ENCODE measurements at regions not wholly inside any gene's neighbourhood (a gene's known extent, or its start where the extent isn't known, plus 50 kb on each side); places are given as distances from the start of the nearest gene placed in this dataset.
"Not testable (repeated sequence)": the region's sequence is repeated elsewhere in the genome, so short reads cannot be mapped to it uniquely, and the experiment has no call there.

DNA sequence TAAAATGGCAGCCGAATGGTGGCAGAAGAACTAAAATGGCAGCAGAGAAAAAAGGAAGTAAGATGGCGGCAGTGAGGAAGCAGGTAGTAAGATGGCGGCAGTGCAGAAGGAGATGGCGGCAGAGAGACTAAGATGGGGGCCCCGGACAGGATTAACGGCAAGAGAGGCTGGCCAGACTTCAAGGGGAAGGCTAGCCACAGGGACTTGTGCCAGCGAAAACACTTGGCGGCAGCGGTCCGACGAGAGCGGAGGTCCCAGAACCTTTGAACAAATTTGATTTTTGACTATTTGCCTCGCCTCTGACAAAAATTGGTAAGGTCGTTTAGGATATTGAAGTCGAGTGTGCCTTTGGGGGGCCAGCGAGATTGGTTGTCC is 639.4 kb upstream of the DPP6 start:
- H3K9me3 ChIP-seq; H3K36me3 ChIP-seq; H3K4me3 ChIP-seq; DNase-seq; H3K4me1 ChIP-seq; intact Hi-C loops (cut with DNase I; ENCODE audit: low total_unique reads); H3K27me3 ChIP-seq; H3K27ac ChIP-seq: not testable (repeated sequence)

DNA sequence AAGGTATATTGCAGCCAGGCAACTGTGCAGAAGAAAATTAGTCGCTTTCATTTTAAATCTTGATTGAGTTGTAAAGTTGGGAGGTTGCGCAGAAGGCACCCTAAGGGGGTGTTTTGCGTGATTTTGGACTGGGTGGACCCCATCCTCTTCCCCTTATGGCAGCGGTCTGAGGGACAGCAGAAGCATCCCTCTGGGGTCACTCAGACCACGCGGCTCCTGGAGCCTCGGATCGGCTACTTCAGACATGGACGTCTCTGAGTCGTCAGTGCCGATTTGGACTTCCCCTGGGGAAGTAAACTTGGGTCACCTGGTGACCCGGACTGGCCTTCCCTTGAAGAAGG is 639.0 kb upstream of the DPP6 start:
- Histone ChIP-seq H3K27me3 (no peaks in the 10 kb centered on the region), H3K4me1 (no peaks in the 10 kb centered on the region), H3K4me3 (no peak overlapping the region), H3K36me3 (no peaks in the 10 kb centered on the region), H3K9me3 (no peaks in the 10 kb centered on the region), H3K27ac (no peak overlapping the region)
- intact Hi-C loops (cut with DNase I; ENCODE audit: low total_unique reads), result no loop called here
- no peak for DNase-seq
- TF ChIP-seq POLR2A (IDR thresholded peaks at IDR 0.05), result no peak
- TF ChIP-seq, protein P1, sequence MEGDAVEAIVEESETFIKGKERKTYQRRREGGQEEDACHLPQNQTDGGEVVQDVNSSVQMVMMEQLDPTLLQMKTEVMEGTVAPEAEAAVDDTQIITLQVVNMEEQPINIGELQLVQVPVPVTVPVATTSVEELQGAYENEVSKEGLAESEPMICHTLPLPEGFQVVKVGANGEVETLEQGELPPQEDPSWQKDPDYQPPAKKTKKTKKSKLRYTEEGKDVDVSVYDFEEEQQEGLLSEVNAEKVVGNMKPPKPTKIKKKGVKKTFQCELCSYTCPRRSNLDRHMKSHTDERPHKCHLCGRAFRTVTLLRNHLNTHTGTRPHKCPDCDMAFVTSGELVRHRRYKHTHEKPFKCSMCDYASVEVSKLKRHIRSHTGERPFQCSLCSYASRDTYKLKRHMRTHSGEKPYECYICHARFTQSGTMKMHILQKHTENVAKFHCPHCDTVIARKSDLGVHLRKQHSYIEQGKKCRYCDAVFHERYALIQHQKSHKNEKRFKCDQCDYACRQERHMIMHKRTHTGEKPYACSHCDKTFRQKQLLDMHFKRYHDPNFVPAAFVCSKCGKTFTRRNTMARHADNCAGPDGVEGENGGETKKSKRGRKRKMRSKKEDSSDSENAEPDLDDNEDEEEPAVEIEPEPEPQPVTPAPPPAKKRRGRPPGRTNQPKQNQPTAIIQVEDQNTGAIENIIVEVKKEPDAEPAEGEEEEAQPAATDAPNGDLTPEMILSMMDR (IDR thresholded peaks at IDR 0.05), result no peak

DNA sequence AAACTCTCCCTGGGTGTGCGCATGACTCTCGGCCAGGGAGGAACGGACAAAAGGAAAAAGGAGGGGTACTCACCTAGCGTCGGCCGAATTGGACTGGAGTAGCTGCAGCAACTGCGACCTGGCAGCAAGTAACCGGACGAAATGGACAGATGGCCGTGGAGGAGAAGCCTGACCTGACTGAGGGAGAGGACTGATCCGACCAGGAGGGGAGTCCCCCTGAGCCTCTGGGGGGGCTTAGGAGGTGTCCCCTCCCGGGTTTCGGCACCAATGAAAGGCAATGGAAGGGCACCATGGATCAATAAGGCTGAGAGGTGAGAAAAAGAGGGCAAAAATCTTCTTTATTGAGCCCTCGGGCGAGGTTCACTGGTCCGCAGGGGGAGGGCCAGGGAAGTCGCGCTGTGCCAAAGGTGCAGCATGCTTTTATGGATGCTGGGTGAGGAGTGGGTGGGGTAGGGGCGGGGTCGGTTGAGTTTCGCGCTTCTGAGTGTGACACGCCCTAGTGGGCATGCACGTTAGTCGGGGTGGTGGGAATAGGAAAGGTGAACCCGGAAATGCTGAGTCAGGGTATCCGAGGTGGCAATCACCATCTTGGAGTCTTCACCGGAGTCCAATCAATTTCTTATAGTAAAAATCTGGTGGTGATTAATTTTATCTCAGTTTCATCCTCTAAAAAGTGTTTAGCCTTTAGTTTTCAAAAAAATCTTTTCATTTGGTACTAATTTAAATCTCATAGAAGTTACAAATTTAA is 638.5 kb upstream of the DPP6 start:
- Histone ChIP-seq H3K27me3 (no peaks in the 10 kb centered on the region), H3K4me1 (no peaks in the 10 kb centered on the region), H3K27ac (no peak overlapping the region), H3K4me3 (no peak overlapping the region), H3K9me3 (no peaks in the 10 kb centered on the region), H3K36me3 (no peaks in the 10 kb centered on the region)
- intact Hi-C loops (cut with DNase I; ENCODE audit: low total_unique reads), result no loop called here
- no peak for DNase-seq
- TF ChIP-seq, protein P1 (IDR thresholded peaks at IDR 0.05), result no peak
- no peak for TF ChIP-seq POLR2A (IDR thresholded peaks at IDR 0.05)

DNA sequence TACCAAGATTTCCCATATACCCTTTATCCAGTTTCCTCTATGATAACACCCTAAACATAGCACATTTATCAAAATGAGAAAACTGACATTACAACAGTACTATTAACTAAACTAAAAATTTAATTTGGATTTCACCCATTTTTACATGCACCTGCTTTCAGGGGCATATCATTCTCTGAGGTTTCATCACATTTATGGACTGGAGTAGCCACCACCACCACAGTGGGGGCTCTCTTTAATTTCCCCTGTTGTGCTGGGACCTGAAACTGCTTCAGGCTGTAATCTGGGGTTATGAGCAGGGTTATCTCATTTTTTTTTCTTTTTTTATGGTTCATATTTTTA is 637.9 kb upstream of the DPP6 start:
- TF ChIP-seq, protein P1 (IDR thresholded peaks at IDR 0.05), result no peak
- no peak for TF ChIP-seq POLR2A (IDR thresholded peaks at IDR 0.05)
- Histone ChIP-seq H3K4me1 (no peaks in the 10 kb centered on the region), H3K9me3 (no peaks in the 10 kb centered on the region), H3K4me3 (no peak overlapping the region), H3K36me3 (no peaks in the 10 kb centered on the region), H3K27ac (no peak overlapping the region), H3K27me3 (no peaks in the 10 kb centered on the region)
- intact Hi-C loops (cut with DNase I; ENCODE audit: low total_unique reads), result no loop called here
- DNase-seq, result no peak

DNA sequence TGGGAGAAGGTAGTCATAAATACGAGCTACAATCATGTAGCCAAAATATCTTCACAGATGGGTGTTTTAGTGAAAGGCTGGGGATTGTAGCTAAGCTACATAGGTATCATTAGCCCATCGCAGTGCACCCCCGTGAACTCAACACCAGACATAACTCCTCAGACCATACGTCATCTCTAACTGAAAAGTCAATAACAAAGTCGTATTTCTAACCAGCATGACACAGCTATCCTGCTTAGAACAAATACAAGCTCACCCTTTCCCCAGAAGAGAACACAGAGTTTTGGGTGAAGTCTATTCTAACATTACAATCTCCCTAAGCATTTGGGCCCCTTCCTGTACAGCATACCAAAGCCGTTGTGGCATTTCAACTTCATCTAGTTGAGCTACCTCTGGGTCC is 636.6 kb upstream of the DPP6 start:
- Histone ChIP-seq H3K27me3 (no peaks in the 10 kb centered on the region), H3K4me1 (no peaks in the 10 kb centered on the region), H3K9me3 (no peaks in the 10 kb centered on the region), H3K36me3 (no peaks in the 10 kb centered on the region), H3K27ac (peak overlapping the region; percentile 54 to 60), H3K4me3 (no peak overlapping the region)
- intact Hi-C loops (cut with DNase I; ENCODE audit: low total_unique reads), result no loop called here
- TF ChIP-seq POLR2A (IDR thresholded peaks at IDR 0.05), result no peak
- TF ChIP-seq, protein P1 (IDR thresholded peaks at IDR 0.05), result no peak
- no peak for DNase-seq
